ENCODE measurements at regions not wholly inside any gene's neighbourhood (a gene's known extent, or its start where the extent isn't known, plus 50 kb on each side); places are given as distances from the start of the nearest gene placed in this dataset.

DNA sequence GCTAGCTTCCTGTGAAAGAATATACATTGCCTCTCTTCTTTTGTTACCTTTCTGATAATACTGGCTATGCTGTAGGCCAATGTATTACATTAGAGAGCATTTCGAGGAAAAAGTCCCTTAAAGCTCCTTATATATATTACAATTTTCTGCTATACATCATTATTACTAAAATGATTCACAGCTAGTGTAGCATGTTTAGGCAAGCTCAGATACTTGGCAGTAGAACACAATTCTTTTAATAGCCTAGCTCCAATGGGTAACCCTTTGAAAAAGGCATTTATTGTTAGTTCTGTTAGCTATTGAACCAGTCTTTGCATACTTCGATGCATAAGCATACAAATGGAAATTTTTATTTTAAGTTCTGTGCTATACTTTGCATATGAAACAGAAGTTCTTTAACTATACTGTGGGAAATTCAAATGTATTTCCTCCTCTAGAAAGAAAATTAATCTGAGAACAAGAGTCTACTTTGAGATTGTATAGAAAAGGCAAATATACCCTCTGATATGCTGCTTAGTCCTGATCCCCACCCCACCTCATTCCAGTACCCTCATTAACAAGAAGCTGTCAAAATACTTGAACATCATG lies 55.6 kb upstream of the SKAP2 start:
- no peak overlapping the region for H3K9ac ChIP-seq (ENCODE audit: control insufficient read depth, extremely low read depth, insufficient read depth, low read length)
- H3K27ac ChIP-seq (ENCODE audit: control insufficient read depth, insufficient read depth, low read length), result peak overlapping the region; percentile 88
- H3K79me2 ChIP-seq (ENCODE audit: control insufficient read depth, insufficient read depth, low read length), result no peaks in the 10 kb centered on the region
- FAIRE-seq, result no peak
- H3K9me1 ChIP-seq (ENCODE audit: control insufficient read depth, extremely low read depth, insufficient read depth, low read length), result no peaks in the 10 kb centered on the region
- no peaks in the 10 kb centered on the region for H3K36me3 ChIP-seq (ENCODE audit: control insufficient read depth in 2 of 2, extremely low read depth in 1 of 2, insufficient read depth in 2 of 2, low read length in 2 of 2)
- no peak overlapping the region for H2AFZ ChIP-seq (ENCODE audit: control insufficient read depth, low read length)
- peaks cover 31% of the 10 kb centered on the region for H3K4me1 ChIP-seq (ENCODE audit: control insufficient read depth, extremely low read depth, insufficient read depth, low read length)
- H3K4me3 ChIP-seq (ENCODE audit: control insufficient read depth in 2 of 3, extremely low read depth in 1 of 3, insufficient read depth in 2 of 3, low read depth in 1 of 3, low read length in 3 of 3), result no peak overlapping the region
- H3K4me2 ChIP-seq (ENCODE audit: control insufficient read depth, extremely low read depth, insufficient read depth, low read depth, low read length), result peak overlapping the region; percentile 72
- no peaks in the 10 kb centered on the region for H3K27me3 ChIP-seq (ENCODE audit: control insufficient read depth, extremely low read depth, insufficient read depth, low read length)
- dilution Hi-C loops (cut with MboI; ENCODE audit: extremely low pct_ligation_motif_present, low sequenced_read_pairs), result no loop called here
- DNase-seq (ENCODE audit: low read depth, low spot score), result no peak
- TF ChIP-seq, protein P1, sequence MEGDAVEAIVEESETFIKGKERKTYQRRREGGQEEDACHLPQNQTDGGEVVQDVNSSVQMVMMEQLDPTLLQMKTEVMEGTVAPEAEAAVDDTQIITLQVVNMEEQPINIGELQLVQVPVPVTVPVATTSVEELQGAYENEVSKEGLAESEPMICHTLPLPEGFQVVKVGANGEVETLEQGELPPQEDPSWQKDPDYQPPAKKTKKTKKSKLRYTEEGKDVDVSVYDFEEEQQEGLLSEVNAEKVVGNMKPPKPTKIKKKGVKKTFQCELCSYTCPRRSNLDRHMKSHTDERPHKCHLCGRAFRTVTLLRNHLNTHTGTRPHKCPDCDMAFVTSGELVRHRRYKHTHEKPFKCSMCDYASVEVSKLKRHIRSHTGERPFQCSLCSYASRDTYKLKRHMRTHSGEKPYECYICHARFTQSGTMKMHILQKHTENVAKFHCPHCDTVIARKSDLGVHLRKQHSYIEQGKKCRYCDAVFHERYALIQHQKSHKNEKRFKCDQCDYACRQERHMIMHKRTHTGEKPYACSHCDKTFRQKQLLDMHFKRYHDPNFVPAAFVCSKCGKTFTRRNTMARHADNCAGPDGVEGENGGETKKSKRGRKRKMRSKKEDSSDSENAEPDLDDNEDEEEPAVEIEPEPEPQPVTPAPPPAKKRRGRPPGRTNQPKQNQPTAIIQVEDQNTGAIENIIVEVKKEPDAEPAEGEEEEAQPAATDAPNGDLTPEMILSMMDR (optimal IDR thresholded peaks at IDR 0.05 in 1 of 3, IDR thresholded peaks at IDR 0.05 in 1 of 3, conservative IDR thresholded peaks at IDR 0.05 in 1 of 3; ENCODE audit: extremely low read depth in 1 of 3, insufficient read depth in 2 of 3, low read length in 3 of 3), result no peak
- no peak for TF ChIP-seq EZH2 (IDR thresholded peaks at IDR 0.05; ENCODE audit: low read length)
- H3K9me3 ChIP-seq (ENCODE audit: control insufficient read depth, low read depth, low read length), result no peaks in the 10 kb centered on the region
- H4K20me1 ChIP-seq (ENCODE audit: control insufficient read depth, extremely low read depth, insufficient read depth, low read length), result no peaks in the 10 kb centered on the region

DNA sequence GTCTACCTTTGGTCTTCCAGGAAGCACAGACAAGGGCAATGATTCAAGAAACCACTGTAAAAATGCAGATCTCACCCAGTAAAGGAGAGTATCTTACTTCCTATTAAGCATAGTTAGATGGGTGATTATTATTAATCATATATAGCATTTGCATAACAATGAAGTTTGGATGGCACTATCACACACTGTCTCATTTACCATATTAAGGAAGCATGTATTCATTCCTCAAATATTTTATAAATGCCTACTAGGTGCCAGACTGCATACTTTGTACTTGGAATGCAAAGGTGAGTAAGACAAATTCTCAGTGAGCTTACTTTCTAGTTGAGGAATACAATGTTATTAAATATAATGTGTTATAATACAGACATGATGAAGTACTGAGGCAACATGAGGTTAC lies 53.9 kb upstream of the SKAP2 start:
- no peaks in the 10 kb centered on the region for H3K79me2 ChIP-seq (ENCODE audit: control insufficient read depth, insufficient read depth, low read length)
- dilution Hi-C loops (cut with MboI; ENCODE audit: extremely low pct_ligation_motif_present, low sequenced_read_pairs), result no loop called here
- no peak for FAIRE-seq

More for the DNA sequence above, 53.9 kb upstream of the SKAP2 start:
- TF ChIP-seq EZH2 (IDR thresholded peaks at IDR 0.05; ENCODE audit: low read length), result no peak
- TF ChIP-seq, protein P1 (optimal IDR thresholded peaks at IDR 0.05 in 1 of 3, IDR thresholded peaks at IDR 0.05 in 1 of 3, conservative IDR thresholded peaks at IDR 0.05 in 1 of 3; ENCODE audit: extremely low read depth in 1 of 3, insufficient read depth in 2 of 3, low read length in 3 of 3), result no peak
- no peaks in the 10 kb centered on the region for H3K36me3 ChIP-seq (ENCODE audit: control insufficient read depth in 2 of 2, extremely low read depth in 1 of 2, insufficient read depth in 2 of 2, low read length in 2 of 2)
- no peak overlapping the region for H2AFZ ChIP-seq (ENCODE audit: control insufficient read depth, low read length)
- H3K27ac ChIP-seq (ENCODE audit: control insufficient read depth, insufficient read depth, low read length), result peak overlapping the region; percentile 88
- H3K27me3 ChIP-seq (ENCODE audit: control insufficient read depth, extremely low read depth, insufficient read depth, low read length), result no peaks in the 10 kb centered on the region
- no peaks in the 10 kb centered on the region for H4K20me1 ChIP-seq (ENCODE audit: control insufficient read depth, extremely low read depth, insufficient read depth, low read length)
- peak overlapping the region; percentile 9 for H3K4me2 ChIP-seq (ENCODE audit: control insufficient read depth, extremely low read depth, insufficient read depth, low read depth, low read length)
- peak; percentile 48 for DNase-seq (ENCODE audit: low read depth, low spot score)
- no peaks in the 10 kb centered on the region for H3K9me1 ChIP-seq (ENCODE audit: control insufficient read depth, extremely low read depth, insufficient read depth, low read length)
- peak overlapping the region; percentile 33 for H3K9ac ChIP-seq (ENCODE audit: control insufficient read depth, extremely low read depth, insufficient read depth, low read length)
- peaks cover 31% of the 10 kb centered on the region for H3K4me1 ChIP-seq (ENCODE audit: control insufficient read depth, extremely low read depth, insufficient read depth, low read length)
- H3K4me3 ChIP-seq (ENCODE audit: control insufficient read depth in 2 of 3, extremely low read depth in 1 of 3, insufficient read depth in 2 of 3, low read depth in 1 of 3, low read length in 3 of 3), result peak overlapping the region in 1 of 3 experiments; percentile 22
- H3K9me3 ChIP-seq (ENCODE audit: control insufficient read depth, low read depth, low read length), result no peaks in the 10 kb centered on the region
